ENCODE measurements at regions not wholly inside any gene's neighbourhood (a gene's known extent, or its start where the extent isn't known, plus 50 kb on each side); places are given as distances from the start of the nearest gene placed in this dataset.

DNA sequence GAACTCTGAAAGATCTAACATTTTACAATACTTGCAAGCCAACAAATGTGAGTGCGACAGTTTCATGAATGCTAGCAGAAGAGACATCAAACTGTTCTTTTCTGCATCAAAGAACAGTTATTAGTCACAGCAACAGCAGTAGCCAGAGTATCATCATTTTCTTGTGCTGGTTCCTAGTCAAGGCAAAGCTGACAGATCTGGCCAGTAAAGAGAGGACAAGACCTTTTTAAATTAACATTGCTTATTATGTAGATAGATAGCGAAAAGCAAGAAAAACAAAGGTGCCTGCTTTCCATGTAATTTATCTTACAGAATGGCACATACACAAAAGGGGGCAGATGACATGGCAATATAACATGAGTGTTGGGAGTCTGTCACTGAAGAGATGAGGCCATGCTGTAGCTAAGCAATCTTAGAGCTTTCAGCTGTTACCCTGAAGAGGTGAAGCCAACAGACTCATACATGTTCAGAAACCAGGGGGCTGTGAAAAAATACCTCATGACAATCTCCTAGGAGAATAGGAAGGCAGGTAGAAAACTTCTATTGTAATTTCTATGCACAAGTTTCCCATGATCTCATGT, 626.6 kb upstream of the TYRP1 start:
- H3K27me3 ChIP-seq (ENCODE audit: control insufficient read depth, insufficient read depth, low read length) = no peaks in the 10 kb centered on the region
- no peak overlapping the region for H3K4me3 ChIP-seq (ENCODE audit: low read depth, low read length)
- H3K36me3 ChIP-seq (ENCODE audit: control insufficient read depth, insufficient read depth, low read length) = no peaks in the 10 kb centered on the region
- no peak for DNase-seq (ENCODE audit: low read depth)
- CTCF ChIA-PET = no interaction called here
- TF ChIP-seq, protein P1, sequence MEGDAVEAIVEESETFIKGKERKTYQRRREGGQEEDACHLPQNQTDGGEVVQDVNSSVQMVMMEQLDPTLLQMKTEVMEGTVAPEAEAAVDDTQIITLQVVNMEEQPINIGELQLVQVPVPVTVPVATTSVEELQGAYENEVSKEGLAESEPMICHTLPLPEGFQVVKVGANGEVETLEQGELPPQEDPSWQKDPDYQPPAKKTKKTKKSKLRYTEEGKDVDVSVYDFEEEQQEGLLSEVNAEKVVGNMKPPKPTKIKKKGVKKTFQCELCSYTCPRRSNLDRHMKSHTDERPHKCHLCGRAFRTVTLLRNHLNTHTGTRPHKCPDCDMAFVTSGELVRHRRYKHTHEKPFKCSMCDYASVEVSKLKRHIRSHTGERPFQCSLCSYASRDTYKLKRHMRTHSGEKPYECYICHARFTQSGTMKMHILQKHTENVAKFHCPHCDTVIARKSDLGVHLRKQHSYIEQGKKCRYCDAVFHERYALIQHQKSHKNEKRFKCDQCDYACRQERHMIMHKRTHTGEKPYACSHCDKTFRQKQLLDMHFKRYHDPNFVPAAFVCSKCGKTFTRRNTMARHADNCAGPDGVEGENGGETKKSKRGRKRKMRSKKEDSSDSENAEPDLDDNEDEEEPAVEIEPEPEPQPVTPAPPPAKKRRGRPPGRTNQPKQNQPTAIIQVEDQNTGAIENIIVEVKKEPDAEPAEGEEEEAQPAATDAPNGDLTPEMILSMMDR (IDR thresholded peaks at IDR 0.05; ENCODE audit: insufficient read depth, low read depth, low read length) = no peak
- POLR2A ChIA-PET = no interaction called here

DNA sequence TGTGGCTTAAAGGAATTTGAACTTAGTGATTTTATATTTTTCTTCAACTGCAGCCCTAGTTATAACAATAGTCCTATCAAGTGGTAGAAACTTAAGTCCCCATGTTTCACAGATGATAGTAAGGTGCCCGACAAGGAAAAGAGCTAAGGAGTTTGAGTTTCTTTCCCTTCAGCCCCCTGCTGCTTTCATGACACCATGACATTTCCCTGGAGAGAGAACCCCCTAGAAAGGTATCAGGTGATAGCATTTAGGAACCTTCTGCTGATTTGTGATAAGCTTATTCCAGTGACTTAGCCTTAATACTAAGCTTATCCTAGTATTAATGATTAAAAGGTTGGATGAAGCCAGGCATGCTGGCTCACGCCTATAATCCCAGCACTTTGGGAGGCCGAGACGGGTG, 623.8 kb upstream of the TYRP1 start:
- TF ChIP-seq, protein P1 (IDR thresholded peaks at IDR 0.05; ENCODE audit: insufficient read depth, low read depth, low read length) = no peak
- H3K36me3 ChIP-seq (ENCODE audit: control insufficient read depth, insufficient read depth, low read length) = no peaks in the 10 kb centered on the region
- DNase-seq (ENCODE audit: low read depth) = no peak
- CTCF ChIA-PET = no interaction called here
- H3K27me3 ChIP-seq (ENCODE audit: control insufficient read depth, insufficient read depth, low read length) = no peaks in the 10 kb centered on the region
- no peak overlapping the region for H3K4me3 ChIP-seq (ENCODE audit: low read depth, low read length)
- POLR2A ChIA-PET = interaction anchor here (0.6 kb wide), 1 partner anchor 97 kb away, joined by 3 read pairs; no protein-coding TSS in a partner anchor

DNA sequence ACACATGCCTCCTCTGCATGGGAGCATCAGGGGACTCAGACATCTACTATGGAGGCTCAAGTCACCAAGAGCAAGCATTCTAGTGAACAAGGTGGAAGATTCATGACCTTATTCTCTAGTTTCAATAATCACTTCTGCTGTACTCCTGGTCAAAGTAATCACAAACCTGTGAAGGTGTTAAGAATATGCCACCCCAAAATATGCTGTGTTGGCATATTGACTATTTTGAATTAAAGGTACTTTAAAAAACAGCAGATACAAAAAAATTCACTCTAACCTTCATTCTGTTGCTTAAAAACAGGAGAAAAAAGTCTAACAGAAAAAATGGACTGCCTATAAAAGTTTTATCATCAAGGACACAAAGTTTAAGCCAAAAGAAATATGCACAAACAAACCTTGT, 607.8 kb upstream of the TYRP1 start:
- no peak overlapping the region for H3K4me3 ChIP-seq (ENCODE audit: low read depth, low read length)
- no peaks in the 10 kb centered on the region for H3K36me3 ChIP-seq (ENCODE audit: control insufficient read depth, insufficient read depth, low read length)
- ChIA-PET CTCF (no interaction called here), POLR2A (no interaction called here)
- TF ChIP-seq, protein P1 (IDR thresholded peaks at IDR 0.05; ENCODE audit: insufficient read depth, low read depth, low read length) = no peak
- DNase-seq (ENCODE audit: low read depth) = no peak
- no peaks in the 10 kb centered on the region for H3K27me3 ChIP-seq (ENCODE audit: control insufficient read depth, insufficient read depth, low read length)

DNA sequence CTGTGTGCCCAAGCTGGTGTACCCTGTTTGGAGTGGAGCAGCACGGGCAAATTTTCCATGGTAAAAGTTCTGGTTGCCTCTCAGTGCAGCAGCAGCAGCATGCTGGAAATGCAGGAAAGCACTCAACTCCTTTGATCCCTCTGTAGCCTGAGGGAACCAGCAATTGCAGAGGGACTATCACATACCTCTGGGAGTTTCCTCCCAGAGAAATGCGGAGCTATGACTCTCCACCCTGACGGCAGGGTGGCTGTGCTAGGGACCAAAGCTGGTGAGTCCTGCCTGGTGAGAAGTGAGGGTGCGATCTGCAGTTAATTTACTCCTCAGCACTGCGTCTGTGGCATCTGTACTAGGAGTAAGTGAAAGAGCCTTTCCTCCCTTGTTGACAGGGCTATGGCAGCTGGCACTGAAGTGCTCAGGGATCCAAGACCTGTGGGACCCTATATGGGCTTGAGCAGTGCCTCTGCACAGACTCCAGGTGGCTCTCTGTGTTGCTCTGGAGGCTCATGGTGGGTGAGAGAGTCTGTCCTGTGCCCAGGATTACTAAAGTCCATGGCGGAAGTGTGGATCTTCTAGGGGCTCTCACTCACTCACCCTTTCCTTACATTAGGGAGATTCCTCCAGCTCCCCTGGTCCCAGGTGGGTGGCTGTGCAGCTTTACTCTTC, 601.2 kb upstream of the TYRP1 start:
- no peaks in the 10 kb centered on the region for H3K36me3 ChIP-seq (ENCODE audit: control insufficient read depth, insufficient read depth, low read length)
- TF ChIP-seq, protein P1 (IDR thresholded peaks at IDR 0.05; ENCODE audit: insufficient read depth, low read depth, low read length) = no peak
- POLR2A ChIA-PET = no interaction called here
- no peaks in the 10 kb centered on the region for H3K27me3 ChIP-seq (ENCODE audit: control insufficient read depth, insufficient read depth, low read length)
- H3K4me3 ChIP-seq (ENCODE audit: low read depth, low read length) = no peak overlapping the region
- CTCF ChIA-PET = no interaction called here
- no peak for DNase-seq (ENCODE audit: low read depth)

DNA sequence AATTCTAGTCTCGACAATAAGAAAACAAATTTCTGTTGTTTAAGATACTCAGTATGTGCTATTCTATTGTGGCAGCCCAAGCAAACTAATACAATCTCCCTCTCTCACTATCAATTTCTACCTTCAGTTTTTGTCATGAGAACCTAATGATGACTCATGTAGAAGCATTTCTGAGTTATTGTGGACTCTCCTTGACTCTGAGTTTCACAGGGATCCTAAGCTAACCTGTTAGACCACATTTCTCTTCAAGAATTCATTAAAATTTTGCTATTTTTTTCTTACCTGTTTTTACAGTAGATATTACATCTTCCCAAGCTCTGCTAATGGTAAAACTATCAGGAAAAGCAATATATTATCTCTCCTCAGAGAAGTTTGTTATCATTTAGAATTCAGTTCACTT, 599.1 kb upstream of the TYRP1 start:
- Histone ChIP-seq H3K36me3 (ENCODE audit: control insufficient read depth, insufficient read depth, low read length) (no peaks in the 10 kb centered on the region), H3K4me3 (ENCODE audit: low read depth, low read length) (no peak overlapping the region), H3K27me3 (ENCODE audit: control insufficient read depth, insufficient read depth, low read length) (no peaks in the 10 kb centered on the region)
- POLR2A ChIA-PET = no interaction called here
- TF ChIP-seq, protein P1 (IDR thresholded peaks at IDR 0.05; ENCODE audit: insufficient read depth, low read depth, low read length) = no peak
- CTCF ChIA-PET = no interaction called here
- DNase-seq (ENCODE audit: low read depth) = no peak
